ENCODE measurements at regions not wholly inside any gene's neighbourhood (a gene's known extent, or its start where the extent isn't known, plus 50 kb on each side); places are given as distances from the start of the nearest gene placed in this dataset.
A peak's percentile ranks its signal among the peaks of the same experiment; 100 is the strongest.

GRCh38 chr12:46112364-46112763 is 122.0 kb upstream of the SCAF11 start:
- no peak for TF ChIP-seq YY1 (IDR thresholded peaks at IDR 0.05; ENCODE audit: low read depth)
- TF ChIP-seq FOXM1 (IDR thresholded peaks at IDR 0.05; ENCODE audit: borderline replicate concordance, low read depth) = no peak

GRCh38 chr12:46111715-46112114 is 121.3 kb upstream of the SCAF11 start:
- peak; percentile 83 for TF ChIP-seq TEAD4 (IDR thresholded peaks at IDR 0.05)
- no peak for TF ChIP-seq TCF12 (IDR thresholded peaks at IDR 0.05; ENCODE audit: low read depth)
- TF ChIP-seq NFIC (IDR thresholded peaks at IDR 0.05) = peak; percentile 41; the same call in 1 of the 2 replicates

- TF ChIP-seq YY1 (IDR thresholded peaks at IDR 0.05; ENCODE audit: low read depth) (no peak), TEAD4 (IDR thresholded peaks at IDR 0.05) (no peak), FOXM1 (IDR thresholded peaks at IDR 0.05; ENCODE audit: borderline replicate concordance, low read depth) (no peak), TAF1 (IDR thresholded peaks at IDR 0.05; ENCODE audit: low read depth) (no peak), EP300 (IDR thresholded peaks at IDR 0.05; ENCODE audit: borderline replicate concordance) (no peak), CREB1 (IDR thresholded peaks at IDR 0.05; ENCODE audit: low read depth) (no peak), RAD21 (IDR thresholded peaks at IDR 0.05; ENCODE audit: low read depth) (no peak), MAX (IDR thresholded peaks at IDR 0.05) (no peak), TCF12 (IDR thresholded peaks at IDR 0.05; ENCODE audit: low read depth) (no peak), NFIC (IDR thresholded peaks at IDR 0.05) (no peak), ZBTB7A (IDR thresholded peaks at IDR 0.05; ENCODE audit: low read depth) (no peak), USF1 (IDR thresholded peaks at IDR 0.05) (no peak), REST (IDR thresholded peaks at IDR 0.05; ENCODE audit: low read depth) (no peak), EGR1 (IDR thresholded peaks at IDR 0.05) (no peak), CEBPB (IDR thresholded peaks at IDR 0.05) (no peak)
Measured at GRCh38 chr12:46110928-46111699, 120.7 kb upstream of the SCAF11 start.

- TF ChIP-seq RAD21 (IDR thresholded peaks at IDR 0.05; ENCODE audit: low read depth) (no peak), NFIC (IDR thresholded peaks at IDR 0.05) (peak; percentile 79)
Measured at GRCh38 chr12:46110223-46110611, 119.8 kb upstream of the SCAF11 start.

- TF ChIP-seq REST (IDR thresholded peaks at IDR 0.05; ENCODE audit: low read depth) (no peak), CREB1 (IDR thresholded peaks at IDR 0.05; ENCODE audit: low read depth) (no peak), CEBPB (IDR thresholded peaks at IDR 0.05) (no peak), YY1 (IDR thresholded peaks at IDR 0.05; ENCODE audit: low read depth) (no peak), RAD21 (IDR thresholded peaks at IDR 0.05; ENCODE audit: low read depth) (no peak), EGR1 (IDR thresholded peaks at IDR 0.05) (no peak), FOXM1 (IDR thresholded peaks at IDR 0.05; ENCODE audit: borderline replicate concordance, low read depth) (no peak), TAF1 (IDR thresholded peaks at IDR 0.05; ENCODE audit: low read depth) (no peak), USF1 (IDR thresholded peaks at IDR 0.05) (no peak), EP300 (IDR thresholded peaks at IDR 0.05; ENCODE audit: borderline replicate concordance) (no peak), TEAD4 (IDR thresholded peaks at IDR 0.05) (no peak), MAX (IDR thresholded peaks at IDR 0.05) (no peak), ZBTB7A (IDR thresholded peaks at IDR 0.05; ENCODE audit: low read depth) (no peak), NFIC (IDR thresholded peaks at IDR 0.05) (no peak)
Measured at GRCh38 chr12:46109343-46110222, 119.2 kb upstream of the SCAF11 start.

- TF ChIP-seq REST (IDR thresholded peaks at IDR 0.05; ENCODE audit: low read depth) (no peak), TCF12 (IDR thresholded peaks at IDR 0.05; ENCODE audit: low read depth) (no peak)
Measured at GRCh38 chr12:46108721-46109120, 118.3 kb upstream of the SCAF11 start.
